HG02973 (cell line): ENCODE measurements at regions not wholly inside any gene's neighbourhood (a gene's known extent, or its start where the extent isn't known, plus 50 kb on each side); places are given as distances from the start of the nearest gene placed in this dataset.
"Not testable (repeated sequence)": the region's sequence is repeated elsewhere in the genome, so short reads cannot be mapped to it uniquely, and the experiment has no call there.

Source experiments
- ATAC-seq: cut with Tn5 transposase; IDR thresholded peaks from one replicate; pipeline ENCODE4 v1.9.1; 2021; ENCODE audit warnings: moderate library complexity; ENCODE audit not compliant: unreplicated experiment

DNA sequence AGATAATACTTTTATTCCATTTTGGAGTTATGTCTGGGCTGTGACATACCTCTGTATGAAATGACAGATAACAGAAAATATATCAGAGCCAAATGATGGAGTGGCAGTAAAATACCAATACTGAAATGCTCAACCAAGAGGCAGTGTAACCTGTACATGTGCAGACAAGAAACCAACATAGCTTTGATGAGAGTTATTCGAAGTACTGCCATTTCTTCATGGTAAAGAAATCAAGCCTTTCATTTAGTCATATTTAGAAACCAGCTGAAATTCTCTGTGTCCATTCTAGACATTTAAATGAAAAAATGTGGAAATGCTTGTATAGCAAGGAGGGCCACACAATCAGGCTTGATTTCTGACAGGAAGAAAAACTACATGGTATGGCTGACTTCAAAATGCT is 127.1 kb upstream of the PTPRZ1 start:
- no peak for ATAC-seq

DNA sequence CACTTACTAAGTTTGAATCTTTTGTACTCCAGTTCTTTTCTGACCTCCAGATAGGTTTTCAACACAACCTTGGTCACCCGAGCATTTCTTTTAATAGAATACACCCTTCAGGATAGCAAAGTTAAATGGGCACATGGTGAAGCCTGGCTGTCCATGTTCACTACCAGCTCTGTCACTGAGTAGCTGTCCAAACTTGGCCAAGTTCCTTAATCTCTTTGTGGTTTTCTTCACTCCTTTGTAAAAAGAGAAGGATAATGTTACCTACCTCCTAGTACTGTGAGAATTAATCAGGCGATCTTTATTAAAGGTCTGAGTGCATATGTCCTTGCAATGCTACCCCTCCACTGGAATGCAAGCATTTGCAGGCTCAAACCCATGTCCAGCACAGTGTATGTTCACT is 128.1 kb upstream of the PTPRZ1 start:
- ATAC-seq, result no peak

GRCh38 chr7:121744319-121744718 is 128.6 kb upstream of the PTPRZ1 start:
- ATAC-seq, result no peak

GRCh38 chr7:121741896-121742295 is 131.1 kb upstream of the PTPRZ1 start:
- ATAC-seq, result no peak

- ATAC-seq, result no peak
These were observed 133.5 kb upstream of the PTPRZ1 start for GRCh38 chr7:121739465-121739864.

- no peak for ATAC-seq
These were observed 142.1 kb upstream of the PTPRZ1 start for GRCh38 chr7:121730869-121731268.

- no peak for ATAC-seq
These were observed 158.2 kb upstream of the PTPRZ1 start for GRCh38 chr7:121714559-121715303.

DNA sequence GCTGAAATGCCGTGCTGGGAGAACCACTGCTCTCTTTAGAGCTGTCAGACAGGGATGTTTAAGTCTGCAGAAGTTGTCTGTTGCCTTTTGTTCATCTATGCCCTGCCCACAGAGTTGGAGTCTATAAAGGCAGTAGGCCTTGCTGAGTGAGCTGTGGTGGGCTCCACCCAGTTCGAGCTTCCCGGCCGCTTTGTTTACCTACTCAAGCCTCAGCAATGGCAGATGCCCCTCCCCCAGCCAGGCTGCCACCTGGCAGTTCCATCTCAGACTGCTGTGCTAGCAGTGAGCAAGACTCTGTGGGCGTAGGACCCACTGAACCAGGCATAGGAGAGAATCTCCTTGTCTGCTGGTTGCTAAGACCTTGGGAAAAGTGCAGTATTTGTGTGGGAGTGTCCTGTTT is 160.0 kb upstream of the PTPRZ1 start:
- not testable (repeated sequence) for ATAC-seq

DNA sequence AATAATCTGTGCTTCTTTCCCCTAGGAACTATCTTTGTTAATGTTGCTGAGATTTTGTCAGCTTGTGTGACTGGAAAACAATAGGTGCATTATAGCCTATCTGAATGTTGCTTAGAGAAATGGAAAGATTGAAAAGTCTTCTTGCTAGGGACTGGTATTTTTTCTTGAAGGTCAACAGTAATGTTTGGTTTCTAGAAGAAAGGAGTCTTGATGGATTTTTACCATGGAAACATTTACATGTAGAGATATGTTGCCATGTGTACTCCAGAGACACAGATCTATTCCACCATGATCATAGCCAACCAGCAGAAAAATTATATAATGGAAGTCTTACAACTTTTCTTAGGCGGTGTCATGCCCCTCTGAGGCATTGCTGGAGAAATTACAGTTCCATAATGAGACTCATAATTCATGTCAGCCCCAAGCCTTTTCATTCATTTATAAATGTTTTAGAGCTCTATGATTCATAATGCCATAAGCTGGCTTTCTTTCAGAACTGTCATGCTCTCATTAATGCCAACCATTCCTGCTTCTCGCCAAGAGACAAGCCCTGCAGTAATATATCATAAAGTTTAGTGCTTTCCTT is 175.1 kb upstream of the PTPRZ1 start:
- ATAC-seq, result no peak

DNA sequence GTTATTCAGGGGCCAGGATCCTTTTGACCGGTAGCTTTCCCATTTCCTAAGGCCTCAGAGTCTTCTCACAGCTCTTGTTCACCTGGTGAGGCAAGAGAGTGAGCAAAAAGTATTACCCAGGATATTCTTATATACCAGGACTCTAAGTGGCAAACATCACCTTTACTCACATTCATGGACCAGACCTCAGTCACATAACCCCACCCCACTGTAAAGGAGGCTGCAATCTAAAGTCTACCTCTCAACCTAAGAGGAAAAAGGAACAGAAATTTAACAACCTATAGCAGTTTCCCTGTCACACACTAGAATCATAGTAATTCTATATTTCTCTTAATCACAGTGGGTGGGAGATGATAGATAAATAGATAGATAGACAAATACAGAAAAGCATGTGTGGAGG is 176.0 kb upstream of the PTPRZ1 start:
- no peak for ATAC-seq

- ATAC-seq, result no peak
These were observed 183.2 kb upstream of the PTPRZ1 start for GRCh38 chr7:121689749-121690148.

GRCh38 chr7:121681700-121682099 is 191.3 kb upstream of the PTPRZ1 start:
- ATAC-seq, result no peak

- no peak for ATAC-seq
These were observed 196.8 kb upstream of the PTPRZ1 start for GRCh38 chr7:121676168-121676567.

DNA sequence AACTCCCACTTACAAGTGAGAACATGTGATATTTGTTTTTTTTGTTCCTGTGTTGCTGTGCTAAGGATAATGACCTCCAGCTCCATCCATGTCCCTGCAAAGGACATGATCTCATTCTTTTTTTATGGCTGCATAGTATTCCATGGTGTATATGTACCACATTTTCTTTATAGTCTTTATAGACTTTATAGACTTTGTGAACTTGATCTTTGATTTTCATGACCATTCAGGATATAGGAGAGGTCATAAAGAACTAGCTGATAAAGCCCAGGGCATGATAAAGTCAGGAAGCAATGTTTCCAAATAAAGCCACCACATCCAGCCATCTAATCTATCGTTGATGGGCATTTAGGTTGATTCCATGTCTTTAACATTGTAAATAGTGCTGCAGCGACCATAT is 198.5 kb upstream of the PTPRZ1 start:
- not testable (repeated sequence) for ATAC-seq

DNA sequence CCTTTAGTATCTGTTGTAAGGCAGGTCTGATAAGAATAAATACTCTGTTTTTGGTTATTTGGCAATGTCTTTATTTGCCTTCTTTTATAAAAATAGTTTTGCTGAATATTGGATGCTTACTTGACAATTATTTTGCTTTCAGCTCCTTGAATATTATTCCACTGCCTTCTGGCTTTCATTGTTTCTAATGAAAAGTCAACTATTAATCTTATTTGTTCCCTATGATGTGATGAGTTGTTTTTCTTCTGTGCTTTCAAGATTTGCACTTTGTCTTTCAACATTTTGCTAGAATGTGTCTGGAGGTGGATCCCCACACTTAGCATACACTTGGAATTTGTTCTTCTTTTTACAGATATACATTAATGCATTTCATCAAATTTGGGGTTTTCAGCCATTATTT is 203.8 kb upstream of the PTPRZ1 start:
- ATAC-seq, result no peak

GRCh38 chr7:121666306-121666705 is 206.7 kb upstream of the PTPRZ1 start:
- ATAC-seq, result no peak

DNA sequence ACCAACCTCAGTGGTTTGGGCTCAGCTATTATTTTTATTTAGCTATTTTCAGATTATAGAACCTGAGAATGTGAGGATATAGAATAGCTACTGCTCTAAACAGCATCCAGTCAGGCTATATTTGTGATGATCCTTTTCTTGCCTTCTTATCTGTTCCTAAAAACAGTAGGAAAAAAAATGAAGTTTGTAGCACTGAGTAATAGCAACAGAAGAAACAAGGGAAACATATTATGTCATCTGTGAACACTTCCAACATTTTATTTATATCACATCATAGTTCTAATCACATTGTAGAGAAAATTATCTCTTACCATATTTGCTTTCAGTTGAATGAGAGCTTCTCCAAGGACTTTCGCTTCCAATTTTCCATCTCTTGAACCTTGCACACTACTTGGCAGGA is 229.6 kb upstream of the PTPRZ1 start:
- ATAC-seq, result no peak

GRCh38 chr7:121639705-121640104 is 233.3 kb upstream of the PTPRZ1 start:
- no peak for ATAC-seq

- ATAC-seq, result no peak
These were observed 234.7 kb upstream of the PTPRZ1 start for GRCh38 chr7:121638286-121638685.

DNA sequence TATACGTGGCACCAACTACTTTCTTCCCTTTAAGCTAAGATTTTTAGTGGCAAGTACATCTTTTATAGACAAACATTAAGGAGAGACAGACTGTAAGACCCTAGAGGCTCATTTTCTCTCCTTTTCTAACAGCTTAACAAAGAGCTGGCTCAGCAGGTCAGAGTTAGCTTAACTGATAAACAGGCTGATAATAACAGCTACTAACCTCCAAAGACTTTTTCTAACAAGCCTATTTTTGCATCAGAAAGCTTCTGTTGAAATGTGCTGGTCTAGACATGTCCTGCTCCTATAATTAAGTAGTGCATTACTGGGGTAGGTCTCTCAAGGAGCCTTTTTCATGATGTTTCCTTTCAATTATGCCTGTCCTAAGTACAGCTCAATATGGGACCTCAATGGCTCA is 238.2 kb upstream of the FAM3C start:
- ATAC-seq, result no peak

- ATAC-seq, result no peak
These were observed 237.1 kb upstream of the FAM3C start for GRCh38 chr7:121633186-121633585.

- no peak for ATAC-seq
These were observed 228.8 kb upstream of the FAM3C start for GRCh38 chr7:121624958-121625357.
